Activated B cell treated with CpG ODN at 0.5 μM for 24 hours (primary cell): ENCODE measurements at regions not wholly inside any gene's neighbourhood (a gene's known extent, or its start where the extent isn't known, plus 50 kb on each side); places are given as distances from the start of the nearest gene placed in this dataset.
A peak's percentile ranks its signal among the peaks of the same experiment; 100 is the strongest.
"Not testable (repeated sequence)": the region's sequence is repeated elsewhere in the genome, so short reads cannot be mapped to it uniquely, and the experiment has no call there.

ENCODE experiments used
- ATAC-seq: fragments of 200-7000 bp; cut with Tn5 transposase; one replicate; pipeline ENCODE4 v1.10.0; 2021; ENCODE audit warnings: low read depth, mild to moderate bottlenecking, moderate library complexity
- CTCF ChIA-PET: fragments of 350-600 bp; sonication (Branson Sonifier 250); formaldehyde crosslinking; loops from one replicate; lab custom pipeline; 2021; ENCODE audit warnings: antibody characterized with exemption; lab: Charles Lee
- POLR2A ChIA-PET: fragments of 350-600 bp; sonication (Branson Sonifier 250); formaldehyde crosslinking; loops from one replicate; lab custom pipeline; 2021; ENCODE audit warnings: antibody characterized with exemption; lab: Charles Lee
- DNase-seq: peaks from one replicate; pipeline ENCODE4 v3.0.0; 2022
- H3K27ac Mint-ChIP-seq: one replicate; pipeline ENCODE4 v1.8.0; 2020; ENCODE audit warnings: mixed read lengths
- H3K27me3 Mint-ChIP-seq: one replicate; pipeline ENCODE4 v1.8.0; 2021; ENCODE audit warnings: mixed read lengths
- H3K36me3 Mint-ChIP-seq: one replicate; pipeline ENCODE4 v1.8.0; 2021; ENCODE audit warnings: low read depth, mixed read lengths
- H3K4me1 Mint-ChIP-seq: one replicate; pipeline ENCODE4 v1.8.0; 2021; ENCODE audit warnings: mixed read lengths
- H3K4me3 Mint-ChIP-seq: one replicate; pipeline ENCODE4 v1.8.0; 2020; ENCODE audit warnings: mild to moderate bottlenecking, mixed read lengths
- H3K9me3 Mint-ChIP-seq: one replicate; pipeline ENCODE4 v1.8.0; 2020; ENCODE audit warnings: mixed read lengths
- intact Hi-C: fragments of 100-400 bp; cut with micrococcal nuclease; formaldehyde crosslinking; loops from one replicate; pipeline ENCODE4 v1.15.1; 2024
- TF ChIP-seq, protein P1 (sequence below): fragments of 200-600 bp; IDR thresholded peaks from one replicate; pipeline ENCODE4 v1.8.0; 2022; ENCODE audit warnings: antibody characterized with exemption, mild to moderate bottlenecking

- intact Hi-C loops = no loop called here
- DNase-seq (no peak), ATAC-seq (no peak)
- Mint-ChIP-seq H3K4me3 (no peak overlapping the region), H3K9me3 (peaks cover 19% of the 10 kb centered on the region), H3K4me1 (no peaks in the 10 kb centered on the region), H3K27ac (no peak overlapping the region), H3K27me3 (no peaks in the 10 kb centered on the region), H3K36me3 (no peaks in the 10 kb centered on the region)
- POLR2A ChIA-PET = no interaction called here
- TF ChIP-seq, protein P1, sequence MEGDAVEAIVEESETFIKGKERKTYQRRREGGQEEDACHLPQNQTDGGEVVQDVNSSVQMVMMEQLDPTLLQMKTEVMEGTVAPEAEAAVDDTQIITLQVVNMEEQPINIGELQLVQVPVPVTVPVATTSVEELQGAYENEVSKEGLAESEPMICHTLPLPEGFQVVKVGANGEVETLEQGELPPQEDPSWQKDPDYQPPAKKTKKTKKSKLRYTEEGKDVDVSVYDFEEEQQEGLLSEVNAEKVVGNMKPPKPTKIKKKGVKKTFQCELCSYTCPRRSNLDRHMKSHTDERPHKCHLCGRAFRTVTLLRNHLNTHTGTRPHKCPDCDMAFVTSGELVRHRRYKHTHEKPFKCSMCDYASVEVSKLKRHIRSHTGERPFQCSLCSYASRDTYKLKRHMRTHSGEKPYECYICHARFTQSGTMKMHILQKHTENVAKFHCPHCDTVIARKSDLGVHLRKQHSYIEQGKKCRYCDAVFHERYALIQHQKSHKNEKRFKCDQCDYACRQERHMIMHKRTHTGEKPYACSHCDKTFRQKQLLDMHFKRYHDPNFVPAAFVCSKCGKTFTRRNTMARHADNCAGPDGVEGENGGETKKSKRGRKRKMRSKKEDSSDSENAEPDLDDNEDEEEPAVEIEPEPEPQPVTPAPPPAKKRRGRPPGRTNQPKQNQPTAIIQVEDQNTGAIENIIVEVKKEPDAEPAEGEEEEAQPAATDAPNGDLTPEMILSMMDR = no peak
- CTCF ChIA-PET = no interaction called here
Measured at GRCh38 chr12:17286874-17287273, 680.9 kb upstream of the LMO3 start.

- TF ChIP-seq, protein P1 = no peak
- POLR2A ChIA-PET = no interaction called here
Measured at GRCh38 chr12:17284873-17285272, 678.9 kb upstream of the LMO3 start.

DNA sequence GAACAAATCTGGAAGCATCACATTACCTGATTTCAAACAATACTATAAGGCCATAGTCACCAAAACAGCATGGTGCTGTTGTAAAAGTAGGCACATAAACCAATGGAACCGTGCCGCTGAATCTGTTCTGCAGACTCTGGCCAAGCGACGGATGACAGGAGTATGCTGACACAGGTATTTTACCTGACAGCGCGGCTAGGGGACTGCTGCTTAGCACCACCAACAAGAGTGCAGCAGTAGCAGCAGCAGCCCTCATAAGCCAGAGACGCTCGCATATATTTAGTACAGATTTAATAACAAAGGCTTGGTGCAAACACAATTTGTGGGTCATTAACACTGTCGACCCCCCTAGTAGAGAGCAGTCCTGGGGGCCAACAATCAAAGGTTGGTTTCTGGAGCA lies 677.6 kb upstream of the LMO3 start:
- CTCF ChIA-PET = no interaction called here

More at GRCh38 chr12:17284873-17285272, 678.9 kb upstream of the LMO3 start:
- CTCF ChIA-PET = no interaction called here
- ATAC-seq (no peak), DNase-seq (no peak)
- H3K4me3 Mint-ChIP-seq = no peak overlapping the region
- no peaks in the 10 kb centered on the region for H3K4me1 Mint-ChIP-seq
- peaks cover 19% of the 10 kb centered on the region for H3K9me3 Mint-ChIP-seq
- H3K36me3 Mint-ChIP-seq = no peaks in the 10 kb centered on the region
- intact Hi-C loops = no loop called here
- no peak overlapping the region for H3K27ac Mint-ChIP-seq
- H3K27me3 Mint-ChIP-seq = no peaks in the 10 kb centered on the region

GRCh38 chr12:17282169-17282568 lies 676.2 kb upstream of the LMO3 start:
- H3K4me1 Mint-ChIP-seq, CTCF ChIA-PET: not testable (repeated sequence)

More for the DNA sequence above, 677.6 kb upstream of the LMO3 start:
- TF ChIP-seq, protein P1 = no peak
- peaks cover 19% of the 10 kb centered on the region for H3K9me3 Mint-ChIP-seq
- H3K27ac Mint-ChIP-seq = no peak overlapping the region
- H3K4me3 Mint-ChIP-seq = no peak overlapping the region
- ATAC-seq = no peak
- H3K27me3 Mint-ChIP-seq = no peaks in the 10 kb centered on the region
- intact Hi-C loops = no loop called here
- POLR2A ChIA-PET = no interaction called here
- no peak for DNase-seq
- no peaks in the 10 kb centered on the region for H3K4me1 Mint-ChIP-seq
- H3K36me3 Mint-ChIP-seq = no peaks in the 10 kb centered on the region

DNA sequence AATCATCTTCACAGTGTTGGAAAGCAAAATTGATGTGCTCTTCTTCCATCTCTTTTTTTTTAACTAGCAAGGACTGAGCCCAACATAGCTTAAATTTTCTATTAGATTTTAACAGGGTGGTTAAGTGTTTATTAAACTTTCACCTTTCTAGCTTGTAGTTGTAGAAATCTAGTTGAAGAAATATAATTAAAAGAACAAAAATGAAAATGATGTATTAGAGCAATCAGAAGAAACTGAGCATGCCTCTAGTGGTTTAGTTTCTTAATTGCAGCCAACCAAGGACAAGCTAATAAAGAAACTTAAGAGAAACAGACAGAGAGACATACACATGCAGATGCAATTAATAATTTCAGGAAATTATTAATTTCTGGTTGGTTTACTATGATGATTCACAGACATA lies 673.0 kb upstream of the LMO3 start:
- no peak overlapping the region for H3K27ac Mint-ChIP-seq
- ATAC-seq (no peak), DNase-seq (no peak)
- intact Hi-C loops = no loop called here
- no peak overlapping the region for H3K4me3 Mint-ChIP-seq
- H3K27me3 Mint-ChIP-seq = no peaks in the 10 kb centered on the region
- H3K36me3 Mint-ChIP-seq = no peaks in the 10 kb centered on the region
- ChIA-PET POLR2A (no interaction called here), CTCF (no interaction called here)
- TF ChIP-seq, protein P1 = no peak
- peaks cover 10% of the 10 kb centered on the region for H3K9me3 Mint-ChIP-seq
- H3K4me1 Mint-ChIP-seq = no peaks in the 10 kb centered on the region

More at GRCh38 chr12:17282169-17282568, 676.2 kb upstream of the LMO3 start:
- ATAC-seq = peak; percentile 76
- peaks cover 10% of the 10 kb centered on the region for H3K9me3 Mint-ChIP-seq
- H3K4me3 Mint-ChIP-seq, H3K36me3 Mint-ChIP-seq, H3K27ac Mint-ChIP-seq, H3K27me3 Mint-ChIP-seq, DNase-seq, intact Hi-C loops, POLR2A ChIA-PET: not testable (repeated sequence)

DNA sequence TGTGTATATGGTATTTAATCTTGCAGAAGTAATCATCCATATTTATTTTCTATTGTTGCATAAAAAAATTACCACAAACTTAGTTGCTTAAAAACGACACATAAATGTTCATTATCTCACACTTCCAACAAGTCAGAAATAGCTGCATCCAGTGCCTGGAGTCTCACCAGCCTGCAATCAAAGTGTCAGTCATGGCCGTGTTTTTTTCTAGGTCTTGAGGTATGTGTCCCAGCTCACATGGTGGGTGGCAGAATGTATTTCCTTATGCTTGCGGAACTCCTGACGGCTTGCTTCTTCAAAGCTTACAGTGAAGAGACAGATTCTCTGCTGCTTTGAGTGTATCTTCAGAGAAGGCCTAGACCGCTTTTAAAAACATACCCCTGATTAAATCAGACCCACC lies 670.2 kb upstream of the LMO3 start:
- no peak for ATAC-seq
- intact Hi-C loops = no loop called here
- Mint-ChIP-seq H3K27ac (no peak overlapping the region), H3K4me3 (no peak overlapping the region), H3K9me3 (peaks cover 4% of the 10 kb centered on the region), H3K27me3 (no peaks in the 10 kb centered on the region), H3K4me1 (no peaks in the 10 kb centered on the region), H3K36me3 (no peaks in the 10 kb centered on the region)
- no peak for DNase-seq
- ChIA-PET POLR2A (no interaction called here), CTCF (interaction anchor here (0.6 kb wide), 1 partner anchor 743 kb away, joined by 3 read pairs; no protein-coding TSS in a partner anchor)
- TF ChIP-seq, protein P1 = no peak
